Body of pancreas (tissue), 4 donors: ENCODE measurements at regions not wholly inside any gene's neighbourhood (a gene's known extent, or its start where the extent isn't known, plus 50 kb on each side); places are given as distances from the start of the nearest gene placed in this dataset.

Experiments
- POLR2A ChIP-seq, 3 donors: fragments of 450-650 bp; IDR thresholded peaks; one replicate each; pipeline ENCODE4 v1.6.1; 2016; ENCODE audit warnings: antibody characterized with exemption in 3 of 3, mild to moderate bottlenecking in 2 of 3
- TF ChIP-seq, protein P1 (sequence below), 7 experiments: fragments of 450-650 bp in 4 of 7; fragments of 200-600 bp in 3 of 7; sonication (generic) in 3 of 7; IDR thresholded peaks; one replicate each; pipeline ENCODE4 v1.5.1; 2016 to 2019; ENCODE audit warnings: antibody characterized with exemption in 7 of 7

DNA sequence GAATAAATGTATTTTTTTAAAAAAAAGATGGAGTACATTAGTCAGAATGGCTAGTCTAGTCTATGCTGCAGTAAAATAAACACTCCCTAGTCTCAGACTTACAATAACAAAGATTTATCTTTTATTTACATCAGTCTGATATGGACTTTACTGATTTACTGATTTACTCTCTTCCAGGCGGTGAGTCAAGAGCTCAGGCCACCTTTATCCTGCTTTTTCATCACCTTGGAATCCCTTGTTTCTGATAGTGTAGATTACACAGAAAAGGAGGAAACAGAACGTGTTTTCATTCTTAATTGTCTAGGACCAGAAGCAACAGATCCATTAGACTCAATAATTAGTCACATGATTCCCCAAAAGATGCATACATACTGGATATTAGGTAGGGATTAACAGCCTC, 290.1 kb upstream of the TRPC7 start:
- TF ChIP-seq, protein P1, sequence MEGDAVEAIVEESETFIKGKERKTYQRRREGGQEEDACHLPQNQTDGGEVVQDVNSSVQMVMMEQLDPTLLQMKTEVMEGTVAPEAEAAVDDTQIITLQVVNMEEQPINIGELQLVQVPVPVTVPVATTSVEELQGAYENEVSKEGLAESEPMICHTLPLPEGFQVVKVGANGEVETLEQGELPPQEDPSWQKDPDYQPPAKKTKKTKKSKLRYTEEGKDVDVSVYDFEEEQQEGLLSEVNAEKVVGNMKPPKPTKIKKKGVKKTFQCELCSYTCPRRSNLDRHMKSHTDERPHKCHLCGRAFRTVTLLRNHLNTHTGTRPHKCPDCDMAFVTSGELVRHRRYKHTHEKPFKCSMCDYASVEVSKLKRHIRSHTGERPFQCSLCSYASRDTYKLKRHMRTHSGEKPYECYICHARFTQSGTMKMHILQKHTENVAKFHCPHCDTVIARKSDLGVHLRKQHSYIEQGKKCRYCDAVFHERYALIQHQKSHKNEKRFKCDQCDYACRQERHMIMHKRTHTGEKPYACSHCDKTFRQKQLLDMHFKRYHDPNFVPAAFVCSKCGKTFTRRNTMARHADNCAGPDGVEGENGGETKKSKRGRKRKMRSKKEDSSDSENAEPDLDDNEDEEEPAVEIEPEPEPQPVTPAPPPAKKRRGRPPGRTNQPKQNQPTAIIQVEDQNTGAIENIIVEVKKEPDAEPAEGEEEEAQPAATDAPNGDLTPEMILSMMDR (IDR thresholded peaks at IDR 0.05) = no peak
- TF ChIP-seq POLR2A (IDR thresholded peaks at IDR 0.05) = no peak
